ENCODE measurements at regions not wholly inside any gene's neighbourhood (a gene's known extent, or its start where the extent isn't known, plus 50 kb on each side); places are given as distances from the start of the nearest gene placed in this dataset.

DNA sequence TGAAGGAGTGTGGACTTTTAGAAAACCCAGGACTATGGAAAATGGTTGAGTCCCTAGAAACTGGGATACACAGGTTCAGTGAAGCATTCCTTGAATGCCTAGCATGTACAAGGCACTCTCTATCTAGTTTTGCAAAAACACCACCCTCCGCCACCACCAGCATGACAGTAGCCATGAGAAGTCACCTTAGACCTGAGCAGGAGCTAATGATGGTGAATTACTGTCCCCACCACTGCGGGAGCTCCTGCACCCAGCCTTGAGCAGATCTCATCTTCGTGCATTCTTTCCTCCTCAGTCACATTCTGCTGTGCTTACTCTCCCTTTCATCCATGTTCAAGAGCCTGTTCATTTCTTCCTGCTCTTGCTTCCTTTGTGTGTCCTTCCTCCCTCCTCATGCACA is 86.2 kb upstream of the ZNF516 start:
- TF ChIP-seq, protein P1, sequence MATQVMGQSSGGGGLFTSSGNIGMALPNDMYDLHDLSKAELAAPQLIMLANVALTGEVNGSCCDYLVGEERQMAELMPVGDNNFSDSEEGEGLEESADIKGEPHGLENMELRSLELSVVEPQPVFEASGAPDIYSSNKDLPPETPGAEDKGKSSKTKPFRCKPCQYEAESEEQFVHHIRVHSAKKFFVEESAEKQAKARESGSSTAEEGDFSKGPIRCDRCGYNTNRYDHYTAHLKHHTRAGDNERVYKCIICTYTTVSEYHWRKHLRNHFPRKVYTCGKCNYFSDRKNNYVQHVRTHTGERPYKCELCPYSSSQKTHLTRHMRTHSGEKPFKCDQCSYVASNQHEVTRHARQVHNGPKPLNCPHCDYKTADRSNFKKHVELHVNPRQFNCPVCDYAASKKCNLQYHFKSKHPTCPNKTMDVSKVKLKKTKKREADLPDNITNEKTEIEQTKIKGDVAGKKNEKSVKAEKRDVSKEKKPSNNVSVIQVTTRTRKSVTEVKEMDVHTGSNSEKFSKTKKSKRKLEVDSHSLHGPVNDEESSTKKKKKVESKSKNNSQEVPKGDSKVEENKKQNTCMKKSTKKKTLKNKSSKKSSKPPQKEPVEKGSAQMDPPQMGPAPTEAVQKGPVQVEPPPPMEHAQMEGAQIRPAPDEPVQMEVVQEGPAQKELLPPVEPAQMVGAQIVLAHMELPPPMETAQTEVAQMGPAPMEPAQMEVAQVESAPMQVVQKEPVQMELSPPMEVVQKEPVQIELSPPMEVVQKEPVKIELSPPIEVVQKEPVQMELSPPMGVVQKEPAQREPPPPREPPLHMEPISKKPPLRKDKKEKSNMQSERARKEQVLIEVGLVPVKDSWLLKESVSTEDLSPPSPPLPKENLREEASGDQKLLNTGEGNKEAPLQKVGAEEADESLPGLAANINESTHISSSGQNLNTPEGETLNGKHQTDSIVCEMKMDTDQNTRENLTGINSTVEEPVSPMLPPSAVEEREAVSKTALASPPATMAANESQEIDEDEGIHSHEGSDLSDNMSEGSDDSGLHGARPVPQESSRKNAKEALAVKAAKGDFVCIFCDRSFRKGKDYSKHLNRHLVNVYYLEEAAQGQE (IDR thresholded peaks at IDR 0.05; ENCODE audit: insufficient read depth in 1 of 2, low read depth in 2 of 2, low read length in 1 of 2), result no peak
- TF ChIP-seq, protein P2, sequence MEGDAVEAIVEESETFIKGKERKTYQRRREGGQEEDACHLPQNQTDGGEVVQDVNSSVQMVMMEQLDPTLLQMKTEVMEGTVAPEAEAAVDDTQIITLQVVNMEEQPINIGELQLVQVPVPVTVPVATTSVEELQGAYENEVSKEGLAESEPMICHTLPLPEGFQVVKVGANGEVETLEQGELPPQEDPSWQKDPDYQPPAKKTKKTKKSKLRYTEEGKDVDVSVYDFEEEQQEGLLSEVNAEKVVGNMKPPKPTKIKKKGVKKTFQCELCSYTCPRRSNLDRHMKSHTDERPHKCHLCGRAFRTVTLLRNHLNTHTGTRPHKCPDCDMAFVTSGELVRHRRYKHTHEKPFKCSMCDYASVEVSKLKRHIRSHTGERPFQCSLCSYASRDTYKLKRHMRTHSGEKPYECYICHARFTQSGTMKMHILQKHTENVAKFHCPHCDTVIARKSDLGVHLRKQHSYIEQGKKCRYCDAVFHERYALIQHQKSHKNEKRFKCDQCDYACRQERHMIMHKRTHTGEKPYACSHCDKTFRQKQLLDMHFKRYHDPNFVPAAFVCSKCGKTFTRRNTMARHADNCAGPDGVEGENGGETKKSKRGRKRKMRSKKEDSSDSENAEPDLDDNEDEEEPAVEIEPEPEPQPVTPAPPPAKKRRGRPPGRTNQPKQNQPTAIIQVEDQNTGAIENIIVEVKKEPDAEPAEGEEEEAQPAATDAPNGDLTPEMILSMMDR (IDR thresholded peaks at IDR 0.05), result no peak
- TF ChIP-seq POLR2AphosphoS5 (IDR thresholded peaks at IDR 0.05; ENCODE audit: low read depth, low read length), result no peak
